Endothelial cell of umbilical vein (primary cell): ENCODE measurements at regions not wholly inside any gene's neighbourhood (a gene's known extent, or its start where the extent isn't known, plus 50 kb on each side); places are given as distances from the start of the nearest gene placed in this dataset.

ENCODE experiments used
- BruUV-seq: library from RNA; stranded (reverse); fragments of 400-500 nt; replicated peaks from 2 replicates; lab custom pipeline; 2021; lab: Mats Ljungman, UMichigan
- CTCF ChIA-PET: fragments of 300-600, 350-600 bp; sonication (Branson Sonifier 250); formaldehyde crosslinking; loops from one replicate; lab custom pipeline; 2021; ENCODE audit warnings: antibody characterized with exemption, inconsistent platforms; lab: Charles Lee
- POLR2A ChIA-PET: fragments of 300-600, 350-600 bp; sonication (Branson Sonifier 250); formaldehyde crosslinking; loops from one replicate; lab custom pipeline; 2021; ENCODE audit warnings: antibody characterized with exemption, inconsistent platforms; lab: Charles Lee
- DNase-seq: peaks from one replicate; pipeline ENCODE4 v3.0.0-alpha.2; 2011; ENCODE audit warnings: low read depth, low spot score
- FAIRE-seq: peaks from 2 replicates; lab custom pipeline; 2011; peaks lifted over from hg19 to GRCh38; lab: Jason Lieb, UNC
- H2AFZ ChIP-seq: 2 replicates; pipeline ENCODE4 v1.6.0; 2012; ENCODE audit warnings: low read depth, low read length, control low read depth, inconsistent platforms
- H3K27ac ChIP-seq: 2 replicates; pipeline ENCODE4 v1.5.1; 2011; ENCODE audit warnings: low read depth, mild to moderate bottlenecking, control low read depth, low read length, moderate library complexity; ENCODE audit not compliant: insufficient read depth
- H3K27me3 ChIP-seq, 2 experiments: 2 replicates each; pipeline versions ENCODE4 v1.6.0 to v1.6.1; 2011; ENCODE audit warnings: low read length in 2 of 2, mixed read lengths in 1 of 2; ENCODE audit not compliant: control insufficient read depth in 2 of 2, insufficient read depth in 2 of 2
- H3K36me3 ChIP-seq, 2 experiments: 2 replicates in 1 of 2; 3 replicates in 1 of 2; pipeline ENCODE4 v1.5.1; 2011; ENCODE audit warnings: low read length in 2 of 2, mild to moderate bottlenecking in 1 of 2, moderate library complexity in 1 of 2; ENCODE audit not compliant: control insufficient read depth in 2 of 2, insufficient read depth in 2 of 2; ENCODE audit errors: extremely low read depth in 1 of 2
- H3K4me1 ChIP-seq: 3 replicates; pipeline ENCODE4 v1.5.1; 2011; ENCODE audit warnings: mild to moderate bottlenecking, low read length; ENCODE audit not compliant: control insufficient read depth, insufficient read depth; ENCODE audit errors: extremely low read depth
- H3K4me2 ChIP-seq: 2 replicates; pipeline ENCODE4 v1.6.1; 2011; ENCODE audit warnings: low read length, control low read depth, mixed read lengths; ENCODE audit not compliant: insufficient read depth
- H3K4me3 ChIP-seq, 3 experiments: fragments of 200-600 bp in 1 of 3; sonication (generic), shearing (Covaris generic) in 1 of 3; replicated peaks in 1 of 3; 2 replicates each; pipeline ENCODE4 v1.5.1; 2011 to 2016; ENCODE audit warnings: control low read depth in 3 of 3, low read length in 3 of 3, mild to moderate bottlenecking in 2 of 3, inconsistent platforms in 1 of 3, low read depth in 1 of 3, moderate library complexity in 1 of 3; ENCODE audit not compliant: insufficient read depth in 1 of 3
- H3K79me2 ChIP-seq: 2 replicates; pipeline ENCODE4 v1.6.0; 2012; ENCODE audit warnings: low read length, inconsistent platforms; ENCODE audit not compliant: control insufficient read depth, insufficient read depth
- H3K9ac ChIP-seq: replicated peaks from 2 replicates; pipeline ENCODE3; 2011; ENCODE audit warnings: low read length, control low read depth; ENCODE audit not compliant: insufficient read depth; ENCODE audit errors: extremely low read depth
- H3K9me1 ChIP-seq: replicated peaks from 3 replicates; pipeline ENCODE4 v1.6.0; 2011; ENCODE audit warnings: mild to moderate bottlenecking, low read length; ENCODE audit not compliant: control insufficient read depth, insufficient read depth; ENCODE audit errors: extremely low read depth
- H3K9me3 ChIP-seq: replicated peaks from 2 replicates; pipeline ENCODE4 v1.5.1; 2012; ENCODE audit warnings: low read length, inconsistent platforms; ENCODE audit not compliant: control insufficient read depth, insufficient read depth
- H4K20me1 ChIP-seq: replicated peaks from 2 replicates; pipeline ENCODE3; 2011; ENCODE audit warnings: mild to moderate bottlenecking, low read length; ENCODE audit not compliant: control insufficient read depth, insufficient read depth; ENCODE audit errors: extremely low read depth
- EZH2 ChIP-seq: IDR thresholded peaks from 2 replicates; pipeline ENCODE4 v1.6.1; 2012; ENCODE audit warnings: borderline replicate concordance, low read depth, mild to moderate bottlenecking, moderate library complexity, low read length, inconsistent platforms; ENCODE audit not compliant: severe bottlenecking
- FOS ChIP-seq: IDR thresholded peaks from 2 replicates; pipeline ENCODE4 v1.6.1; 2011; ENCODE audit warnings: mild to moderate bottlenecking, low read length, moderate library complexity, borderline replicate concordance; ENCODE audit not compliant: insufficient read depth
- GATA2 ChIP-seq: IDR thresholded peaks from 2 replicates; pipeline ENCODE4 v1.7.0; 2011; ENCODE audit warnings: low read depth, mild to moderate bottlenecking, moderate library complexity, mixed read lengths, low read length; ENCODE audit not compliant: insufficient read length, insufficient read depth
- JUN ChIP-seq: IDR thresholded peaks from 2 replicates; pipeline ENCODE4 v1.6.1; 2011; ENCODE audit warnings: borderline replicate concordance, low read depth; ENCODE audit not compliant: insufficient read length, insufficient read depth
- MYC ChIP-seq: IDR thresholded peaks from one replicate; pipeline ENCODE4 v1.6.1; 2011; ENCODE audit warnings: mild to moderate bottlenecking, low read depth, low read length
- POLR2A ChIP-seq: IDR thresholded peaks from 2 replicates; pipeline ENCODE4 v1.6.1; 2012; ENCODE audit warnings: low read depth, mild to moderate bottlenecking, control low read depth, low read length
- POLR2AphosphoS5 ChIP-seq: IDR thresholded peaks from 2 replicates; pipeline ENCODE4 v1.6.1; 2012; ENCODE audit warnings: low read depth, mild to moderate bottlenecking, control low read depth, low read length, moderate library complexity; ENCODE audit not compliant: insufficient read depth
- dilution Hi-C: fragments of 300-500 bp; cut with MboI; formaldehyde crosslinking; loops from one replicate; pipeline ENCODE4 v1.15.0; 2019; ENCODE audit warnings: low sequenced_read_pairs; ENCODE audit not compliant: extremely low pct_ligation_motif_present
- intact Hi-C: fragments of 100-400 bp; cut with micrococcal nuclease; formaldehyde crosslinking; loops from one replicate; pipeline ENCODE4 v1.10.0; 2022
- TF ChIP-seq, protein P1 (sequence below), 2 donors: IDR thresholded peaks; 1 replicate in 1 of 2; 2 replicates in 1 of 2; pipeline ENCODE4 v1.5.1; 2011; ENCODE audit warnings: low read length in 2 of 2, mild to moderate bottlenecking in 2 of 2, moderate library complexity in 2 of 2, control low read depth in 1 of 2, inconsistent platforms in 1 of 2, low read depth in 1 of 2; ENCODE audit not compliant: insufficient read depth in 1 of 2; ENCODE audit errors: extremely low read depth in 1 of 2
- TF ChIP-seq, protein P2 (sequence below): IDR thresholded peaks from 2 replicates; pipeline ENCODE4 v1.6.1; 2011; ENCODE audit not compliant: insufficient read depth, insufficient read length

DNA sequence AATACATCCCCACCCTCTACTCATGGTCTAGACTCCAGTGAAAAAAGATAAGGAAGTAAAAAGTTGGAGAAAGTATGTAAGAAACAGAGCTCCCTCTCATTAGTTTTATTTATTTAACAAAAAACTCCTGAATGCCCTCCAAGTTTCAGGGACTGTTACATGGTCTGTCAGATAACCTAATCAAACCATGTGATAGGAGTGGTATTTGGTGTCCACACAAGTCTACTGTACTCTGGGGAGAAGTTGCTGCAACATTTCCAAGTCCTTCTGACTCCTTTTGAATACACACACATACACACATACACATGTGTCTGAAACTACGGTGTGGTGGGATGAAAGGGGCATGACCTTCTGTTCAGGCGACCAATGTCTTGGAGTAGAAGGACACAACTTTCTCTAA lies 320.0 kb downstream of the ADGRG6 start:
- POLR2A ChIA-PET = no interaction called here
- dilution Hi-C loops = no loop called here

More for the DNA sequence above, 320.0 kb downstream of the ADGRG6 start:
- CTCF ChIA-PET = no interaction called here
- TF ChIP-seq GATA2 = no peak
- TF ChIP-seq, protein P1, sequence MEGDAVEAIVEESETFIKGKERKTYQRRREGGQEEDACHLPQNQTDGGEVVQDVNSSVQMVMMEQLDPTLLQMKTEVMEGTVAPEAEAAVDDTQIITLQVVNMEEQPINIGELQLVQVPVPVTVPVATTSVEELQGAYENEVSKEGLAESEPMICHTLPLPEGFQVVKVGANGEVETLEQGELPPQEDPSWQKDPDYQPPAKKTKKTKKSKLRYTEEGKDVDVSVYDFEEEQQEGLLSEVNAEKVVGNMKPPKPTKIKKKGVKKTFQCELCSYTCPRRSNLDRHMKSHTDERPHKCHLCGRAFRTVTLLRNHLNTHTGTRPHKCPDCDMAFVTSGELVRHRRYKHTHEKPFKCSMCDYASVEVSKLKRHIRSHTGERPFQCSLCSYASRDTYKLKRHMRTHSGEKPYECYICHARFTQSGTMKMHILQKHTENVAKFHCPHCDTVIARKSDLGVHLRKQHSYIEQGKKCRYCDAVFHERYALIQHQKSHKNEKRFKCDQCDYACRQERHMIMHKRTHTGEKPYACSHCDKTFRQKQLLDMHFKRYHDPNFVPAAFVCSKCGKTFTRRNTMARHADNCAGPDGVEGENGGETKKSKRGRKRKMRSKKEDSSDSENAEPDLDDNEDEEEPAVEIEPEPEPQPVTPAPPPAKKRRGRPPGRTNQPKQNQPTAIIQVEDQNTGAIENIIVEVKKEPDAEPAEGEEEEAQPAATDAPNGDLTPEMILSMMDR (IDR thresholded peaks at IDR 0.05; ENCODE audit: extremely low read depth in 1 of 2, insufficient read depth in 1 of 2, low read depth in 1 of 2, low read length in 2 of 2) = no peak
- TF ChIP-seq FOS = no peak
- no peak for TF ChIP-seq JUN
- no peak for TF ChIP-seq EZH2
- no peak for TF ChIP-seq POLR2A
- TF ChIP-seq, protein P2, sequence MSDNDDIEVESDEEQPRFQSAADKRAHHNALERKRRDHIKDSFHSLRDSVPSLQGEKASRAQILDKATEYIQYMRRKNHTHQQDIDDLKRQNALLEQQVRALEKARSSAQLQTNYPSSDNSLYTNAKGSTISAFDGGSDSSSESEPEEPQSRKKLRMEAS = no peak
- TF ChIP-seq MYC = no peak
- no peak for TF ChIP-seq POLR2AphosphoS5
- H3K4me3 ChIP-seq = no peak overlapping the region
- no TSS peak for BruUV-seq
- H2AFZ ChIP-seq = no peak overlapping the region
- H3K9me1 ChIP-seq = no peaks in the 10 kb centered on the region
- DNase-seq (no peak), FAIRE-seq (no peak)
- no peaks in the 10 kb centered on the region for H3K4me1 ChIP-seq
- peaks cover 1 to 2% of the 10 kb centered on the region in 2 experiments for H3K27me3 ChIP-seq
- intact Hi-C loops = no loop called here
- H3K9ac ChIP-seq = no peak overlapping the region
- H3K79me2 ChIP-seq = no peaks in the 10 kb centered on the region
- no peaks in the 10 kb centered on the region for H3K36me3 ChIP-seq
- H4K20me1 ChIP-seq = no peaks in the 10 kb centered on the region
- H3K27ac ChIP-seq = no peak overlapping the region
- no peaks in the 10 kb centered on the region for H3K9me3 ChIP-seq
- H3K4me2 ChIP-seq = no peak overlapping the region
